ENCODE measurements at regions not wholly inside any gene's neighbourhood (a gene's known extent, or its start where the extent isn't known, plus 50 kb on each side); places are given as distances from the start of the nearest gene placed in this dataset.
"Not testable (repeated sequence)": the region's sequence is repeated elsewhere in the genome, so short reads cannot be mapped to it uniquely, and the experiment has no call there.

DNA sequence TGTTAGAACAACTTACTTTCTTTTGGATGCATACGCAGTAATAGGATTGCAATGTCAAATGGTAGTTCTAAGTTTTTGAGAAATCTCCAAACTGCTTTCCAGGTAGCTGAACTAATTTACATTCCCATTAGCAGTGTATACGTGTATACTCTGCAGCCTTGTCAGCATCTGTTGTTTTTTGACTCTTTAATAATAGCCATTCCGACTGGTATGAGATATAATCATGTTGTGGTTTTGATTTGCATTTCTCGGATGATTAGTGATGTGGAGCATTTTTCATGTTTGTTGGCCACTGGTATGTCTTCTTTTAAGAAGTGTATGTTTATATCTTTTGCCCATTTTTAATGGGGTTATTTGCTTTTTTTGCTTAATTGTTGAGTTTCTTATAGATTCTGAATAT lies 76.9 kb upstream of the HNRNPA1L2 start:
- not testable (repeated sequence) for H3K4me1 ChIP-seq (ENCODE audit: insufficient read depth, low read length)

DNA sequence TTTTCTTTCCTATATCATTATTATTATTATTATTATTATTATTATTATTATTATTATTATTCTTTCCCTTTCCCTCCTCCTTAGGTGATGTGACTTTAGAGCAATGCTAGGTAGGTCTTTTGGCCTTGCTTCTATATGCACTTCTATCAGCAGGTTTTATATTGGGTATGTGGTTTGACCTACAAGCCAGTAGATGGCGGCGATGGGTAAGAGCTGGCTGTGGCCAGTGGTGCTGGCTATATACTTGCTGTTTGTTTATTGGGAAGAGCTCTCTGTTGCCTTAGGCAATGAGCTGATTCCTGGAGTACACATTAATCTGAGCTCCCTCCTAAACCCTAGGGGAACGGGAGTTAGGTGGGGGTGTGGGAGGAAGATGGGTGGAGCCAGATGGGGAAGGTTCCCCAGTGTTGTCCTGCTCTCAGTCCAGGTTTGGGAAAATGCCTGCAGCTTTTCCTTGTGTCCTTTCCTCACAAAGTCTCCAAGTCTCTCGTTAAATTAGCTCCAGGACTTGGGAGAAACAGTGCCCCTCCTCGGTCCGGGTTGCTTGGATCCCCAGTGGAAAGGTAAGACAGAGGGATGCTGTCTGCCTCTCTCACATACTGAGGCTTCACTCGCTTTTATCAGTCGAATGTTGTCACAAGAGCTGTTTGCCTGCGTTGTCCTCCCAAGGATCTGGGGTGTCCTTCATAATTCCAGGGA lies 72.2 kb upstream of the HNRNPA1L2 start:
- peak overlapping the region; percentile 11; the same call in 1 of the 2 replicates for H3K9ac ChIP-seq (ENCODE audit: low read depth, low read length)
- H3K36me3 ChIP-seq (ENCODE audit: insufficient read depth, low read length); H3K9me3 ChIP-seq (ENCODE audit: control insufficient read depth, insufficient read depth, low read length); H3K4me1 ChIP-seq (ENCODE audit: insufficient read depth, low read length): not testable (repeated sequence)

More for the DNA sequence above, 76.9 kb upstream of the HNRNPA1L2 start:
- not testable (repeated sequence) for H3K9me3 ChIP-seq (ENCODE audit: control insufficient read depth, insufficient read depth, low read length); H3K9ac ChIP-seq (ENCODE audit: low read depth, low read length); H3K36me3 ChIP-seq (ENCODE audit: insufficient read depth, low read length)

DNA sequence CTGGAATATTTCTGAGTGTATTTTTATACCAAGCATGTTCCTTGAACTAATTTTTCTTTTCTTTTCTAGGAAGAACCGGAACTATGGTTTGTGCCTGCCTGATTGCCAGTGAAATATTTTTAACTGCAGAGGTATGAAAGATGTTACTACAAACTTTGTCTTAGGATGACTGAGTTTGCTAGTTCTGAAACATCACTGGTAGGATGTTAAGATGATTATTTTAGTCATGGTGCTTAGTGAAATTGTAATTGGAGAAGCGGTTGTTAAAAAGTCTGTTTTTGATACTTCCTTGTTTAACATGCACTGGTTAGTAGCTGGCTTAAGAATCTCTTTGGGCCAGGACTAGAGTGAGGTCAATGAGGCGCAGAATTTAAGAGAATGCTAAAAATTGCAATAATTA lies 71.1 kb upstream of the HNRNPA1L2 start:
- H3K9ac ChIP-seq (ENCODE audit: low read depth, low read length); H3K36me3 ChIP-seq (ENCODE audit: insufficient read depth, low read length); H3K4me1 ChIP-seq (ENCODE audit: insufficient read depth, low read length); H3K9me3 ChIP-seq (ENCODE audit: control insufficient read depth, insufficient read depth, low read length): not testable (repeated sequence)

DNA sequence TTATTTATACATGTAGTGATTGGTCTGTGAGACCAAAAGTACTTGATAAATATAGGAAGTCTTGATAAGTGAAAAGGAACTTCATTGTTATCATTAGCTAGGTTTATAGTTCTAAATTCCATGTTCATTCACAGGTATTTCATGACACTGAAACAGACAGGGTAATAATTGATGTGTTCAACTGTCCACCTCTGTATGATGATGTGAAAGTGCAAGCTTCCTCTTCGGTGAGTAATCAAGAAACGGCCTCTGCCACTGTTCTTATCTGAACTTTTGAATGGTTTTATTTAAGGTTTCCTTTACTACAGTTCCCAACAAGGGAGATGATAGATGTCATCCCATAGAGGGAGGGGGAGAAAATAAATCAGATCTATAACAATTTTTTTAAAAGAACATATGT lies 59.3 kb upstream of the HNRNPA1L2 start:
- H3K4me1 ChIP-seq (ENCODE audit: insufficient read depth, low read length); H3K9ac ChIP-seq (ENCODE audit: low read depth, low read length); H3K36me3 ChIP-seq (ENCODE audit: insufficient read depth, low read length); H3K9me3 ChIP-seq (ENCODE audit: control insufficient read depth, insufficient read depth, low read length): not testable (repeated sequence)
